CD14-positive monocyte (primary cell): ENCODE measurements at regions not wholly inside any gene's neighbourhood (a gene's known extent, or its start where the extent isn't known, plus 50 kb on each side); places are given as distances from the start of the nearest gene placed in this dataset.

Source experiments
- DNase-seq, 3 donors: peaks; one replicate each; pipeline ENCODE4 v3.0.0-alpha.2; 2011 to 2022
- H2AFZ ChIP-seq: 2 replicates; pipeline ENCODE4 v1.6.0; 2012; ENCODE audit warnings: mild to moderate bottlenecking, low read depth, low read length, inconsistent platforms; ENCODE audit not compliant: insufficient read depth, poor library complexity, severe bottlenecking
- H3K27ac ChIP-seq, 2 donors: 1 replicate in 1 of 2; 2 replicates in 1 of 2; pipeline ENCODE4 v1.5.1; 2012 to 2013; ENCODE audit warnings: low read length in 2 of 2, control low read depth in 1 of 2, inconsistent platforms in 1 of 2, low read depth in 1 of 2, mild to moderate bottlenecking in 1 of 2
- H3K27me3 ChIP-seq, 2 donors: one replicate each; pipeline versions ENCODE4 v1.6.0 to v1.6.1; 2011 to 2013; ENCODE audit warnings: low read length in 2 of 2; ENCODE audit not compliant: control insufficient read depth in 2 of 2, insufficient read depth in 2 of 2
- H3K36me3 ChIP-seq, 2 donors: replicated peaks in 1 of 2; 1 replicate in 1 of 2; 2 replicates in 1 of 2; pipeline versions ENCODE4 v1.5.1 to v1.6.1; 2012 to 2013; ENCODE audit warnings: low read length in 2 of 2, control low read depth in 1 of 2, inconsistent platforms in 1 of 2, mild to moderate bottlenecking in 1 of 2; ENCODE audit not compliant: insufficient read depth in 2 of 2, control insufficient read depth in 1 of 2
- H3K4me1 ChIP-seq, 2 donors: 1 replicate in 1 of 2; 2 replicates in 1 of 2; pipeline versions ENCODE4 v1.5.1 to v1.6.1; 2012 to 2013; ENCODE audit warnings: low read length in 2 of 2, control low read depth in 1 of 2, inconsistent platforms in 1 of 2, mild to moderate bottlenecking in 1 of 2, moderate library complexity in 1 of 2; ENCODE audit not compliant: insufficient read depth in 2 of 2, control insufficient read depth in 1 of 2
- H3K4me2 ChIP-seq: replicated peaks from 2 replicates; pipeline ENCODE3; 2012; ENCODE audit warnings: low read length, moderate library complexity, mild to moderate bottlenecking; ENCODE audit not compliant: poor library complexity, severe bottlenecking; ENCODE audit errors: extremely low read depth
- H3K4me3 ChIP-seq, 3 experiments: fragments of 200-600 bp in 1 of 3; sonication (generic) in 1 of 3; replicated peaks in 1 of 3; 1 replicate in 2 of 3; 2 replicates in 1 of 3; pipeline ENCODE4 v1.5.1; 2011 to 2013; ENCODE audit warnings: low read length in 3 of 3, mild to moderate bottlenecking in 3 of 3, control low read depth in 2 of 3, low read depth in 2 of 3, inconsistent platforms in 1 of 3, moderate library complexity in 1 of 3
- H3K79me2 ChIP-seq: 2 replicates; pipeline ENCODE4 v1.6.0; 2012; ENCODE audit warnings: mild to moderate bottlenecking, control low read depth, inconsistent platforms, low read length, moderate library complexity; ENCODE audit not compliant: insufficient read depth
- H3K9ac ChIP-seq: 2 replicates; pipeline ENCODE4 v1.6.0; 2017; ENCODE audit warnings: low read length, mild to moderate bottlenecking; ENCODE audit not compliant: insufficient read depth, poor library complexity, severe bottlenecking
- H3K9me3 ChIP-seq, 2 donors: replicated peaks in 1 of 2; 1 replicate in 1 of 2; 2 replicates in 1 of 2; pipeline versions ENCODE4 v1.5.1 to v1.6.1; 2012 to 2013; ENCODE audit warnings: low read length in 2 of 2, control low read depth in 1 of 2; ENCODE audit not compliant: control insufficient read depth in 1 of 2, insufficient read depth in 1 of 2
- H4K20me1 ChIP-seq: 2 replicates; pipeline ENCODE4 v1.6.0; 2012; ENCODE audit warnings: mild to moderate bottlenecking, low read length, control low read depth, moderate library complexity; ENCODE audit not compliant: insufficient read depth
- H3K27ac Mint-ChIP-seq, 7 donors: one replicate each; pipeline ENCODE4 v1.8.0; 2020; ENCODE audit warnings: mild to moderate bottlenecking in 7 of 7, mixed read lengths in 7 of 7, moderate library complexity in 6 of 7, inconsistent platforms in 2 of 7
- H3K27me3 Mint-ChIP-seq, 3 donors: one replicate each; pipeline ENCODE4 v1.8.0; 2021 to 2022; ENCODE audit warnings: low read depth in 3 of 3, mild to moderate bottlenecking in 3 of 3, mixed read lengths in 3 of 3, moderate library complexity in 3 of 3, inconsistent platforms in 1 of 3
- H3K36me3 Mint-ChIP-seq, 2 donors: one replicate each; pipeline ENCODE4 v1.8.0; 2020; ENCODE audit warnings: mixed read lengths in 2 of 2, inconsistent platforms in 1 of 2, mild to moderate bottlenecking in 1 of 2
- H3K4me1 Mint-ChIP-seq: one replicate; pipeline ENCODE4 v1.8.0; 2020; ENCODE audit warnings: mild to moderate bottlenecking, mixed read lengths
- H3K4me3 Mint-ChIP-seq, 2 donors: one replicate each; pipeline ENCODE4 v1.8.0; 2020; ENCODE audit warnings: mild to moderate bottlenecking in 2 of 2, mixed read lengths in 2 of 2, moderate library complexity in 1 of 2
- H3K9me3 Mint-ChIP-seq, 7 donors: one replicate each; pipeline ENCODE4 v1.8.0; 2020 to 2022; ENCODE audit warnings: mixed read lengths in 7 of 7, mild to moderate bottlenecking in 6 of 7, moderate library complexity in 6 of 7, inconsistent platforms in 2 of 7
- CTCF ChIP-seq: fragments of 200-600 bp; IDR thresholded peaks from one replicate; pipeline ENCODE4 v1.8.0; 2022; ENCODE audit warnings: antibody characterized with exemption, mild to moderate bottlenecking
- WGBS: methylation state at CpG from one replicate; pipeline ENCODE4 v1.1.5; 2013; ENCODE audit warnings: missing lambda C conversion rate; ENCODE audit not compliant: insufficient coverage; 5-methylcytosine and 5-hydroxymethylcytosine counted together
- intact Hi-C, 2 donors: fragments of 100-400 bp; cut with micrococcal nuclease; formaldehyde crosslinking; loops; one replicate each; pipeline versions ENCODE4 v1.15.0 to v1.15.1; 2023

GRCh38 chr2:120919771-120920453 is 184.2 kb downstream of the GLI2 start:
- Histone ChIP-seq H3K36me3 (no peaks in the 10 kb centered on the region), H3K9me3 (no peaks in the 10 kb centered on the region), H3K79me2 (no peaks in the 10 kb centered on the region), H4K20me1 (no peaks in the 10 kb centered on the region), H3K4me2 (no peak overlapping the region), H2AFZ (no peak overlapping the region), H3K4me1 (no peaks in the 10 kb centered on the region), H3K4me3 (no peak overlapping the region), H3K9ac (no peak overlapping the region), H3K27me3 (no peaks in the 10 kb centered on the region), H3K27ac (no peak overlapping the region)
- 93% methylated on average over 18 of the region's 19 CpGs for WGBS
- H3K27me3 Mint-ChIP-seq: peaks cover 1 to 3% (median 2%) of the 10 kb centered on the region in 3 donors
- H3K36me3 Mint-ChIP-seq: no peaks in the 10 kb centered on the region
- DNase-seq: no peak
- H3K4me1 Mint-ChIP-seq: no peaks in the 10 kb centered on the region
- H3K4me3 Mint-ChIP-seq: no peak overlapping the region
- H3K9me3 Mint-ChIP-seq: no peaks in the 10 kb centered on the region
- TF ChIP-seq CTCF: no peak
- intact Hi-C loops: no loop called here
- H3K27ac Mint-ChIP-seq: no peak overlapping the region

GRCh38 chr2:120920454-120921148 is 184.9 kb downstream of the GLI2 start:
- whole genome bisulfite sequencing: 97% methylated on average over 9 of the region's 13 CpGs
- H3K27ac Mint-ChIP-seq: no peak overlapping the region
- Histone ChIP-seq H3K4me2 (no peak overlapping the region), H3K4me3 (no peak overlapping the region), H2AFZ (no peak overlapping the region), H3K79me2 (no peaks in the 10 kb centered on the region), H3K9ac (no peak overlapping the region), H3K4me1 (no peaks in the 10 kb centered on the region), H3K27me3 (no peaks in the 10 kb centered on the region), H4K20me1 (no peaks in the 10 kb centered on the region), H3K36me3 (no peaks in the 10 kb centered on the region), H3K9me3 (no peaks in the 10 kb centered on the region), H3K27ac (no peak overlapping the region)
- H3K36me3 Mint-ChIP-seq: no peaks in the 10 kb centered on the region
- H3K4me3 Mint-ChIP-seq: no peak overlapping the region
- TF ChIP-seq CTCF: no peak
- no peaks in the 10 kb centered on the region for H3K4me1 Mint-ChIP-seq
- DNase-seq: no peak
- H3K9me3 Mint-ChIP-seq: no peaks in the 10 kb centered on the region
- intact Hi-C loops: no loop called here
- peaks cover 1 to 3% (median 2%) of the 10 kb centered on the region in 3 donors for H3K27me3 Mint-ChIP-seq
